Natural killer cell (primary cell): ENCODE measurements at regions not wholly inside any gene's neighbourhood (a gene's known extent, or its start where the extent isn't known, plus 50 kb on each side); places are given as distances from the start of the nearest gene placed in this dataset.

ENCODE experiments used
- ATAC-seq, 3 donors: fragments of 150-1000 bp in 2 of 3; fragments of 200-7000 bp in 1 of 3; cut with Tn5 transposase; 1 replicate in 1 of 3; 2 replicates in 2 of 3; pipeline ENCODE4 v1.10.0; 2021; ENCODE audit warnings: mild to moderate bottlenecking in 2 of 3, moderate library complexity in 2 of 3
- DNase-seq, 2 donors: peaks; one replicate each; pipeline versions ENCODE4 v3.0.0 to v3.0.0-alpha.2; 2013 to 2021; ENCODE audit warnings: mixed read lengths in 1 of 2
- H3K27ac ChIP-seq: one replicate; pipeline ENCODE4 v1.5.1; 2013; ENCODE audit warnings: mild to moderate bottlenecking, low read length
- H3K27me3 ChIP-seq: one replicate; pipeline ENCODE4 v1.6.1; 2013; ENCODE audit warnings: low read length; ENCODE audit not compliant: control insufficient read depth, insufficient read depth
- H3K36me3 ChIP-seq: one replicate; pipeline ENCODE4 v1.6.1; 2013; ENCODE audit warnings: low read length; ENCODE audit not compliant: control insufficient read depth, insufficient read depth
- H3K4me1 ChIP-seq: one replicate; pipeline ENCODE4 v1.6.1; 2013; ENCODE audit warnings: low read length; ENCODE audit not compliant: control insufficient read depth, insufficient read depth
- H3K4me3 ChIP-seq: one replicate; pipeline ENCODE4 v1.5.1; 2013; ENCODE audit warnings: low read length
- H3K9me3 ChIP-seq: one replicate; pipeline ENCODE4 v1.6.1; 2013; ENCODE audit warnings: low read length; ENCODE audit not compliant: control insufficient read depth, insufficient read depth
- H3K27ac Mint-ChIP-seq, 2 donors: one replicate each; pipeline ENCODE4 v1.8.0; 2022; ENCODE audit warnings: mild to moderate bottlenecking in 2 of 2, mixed read lengths in 2 of 2, moderate library complexity in 1 of 2
- H3K27me3 Mint-ChIP-seq, 2 donors: one replicate each; pipeline ENCODE4 v1.8.0; 2022; ENCODE audit warnings: low read depth in 2 of 2, mixed read lengths in 2 of 2
- H3K36me3 Mint-ChIP-seq: one replicate; pipeline ENCODE4 v1.8.0; 2022; ENCODE audit warnings: mixed read lengths
- H3K4me1 Mint-ChIP-seq, 2 donors: one replicate each; pipeline ENCODE4 v1.8.0; 2022; ENCODE audit warnings: mixed read lengths in 2 of 2
- H3K4me3 Mint-ChIP-seq: one replicate; pipeline ENCODE4 v1.8.0; 2022; ENCODE audit warnings: mild to moderate bottlenecking, moderate library complexity, mixed read lengths
- H3K9me3 Mint-ChIP-seq, 2 donors: one replicate each; pipeline ENCODE4 v1.8.0; 2022; ENCODE audit warnings: mixed read lengths in 2 of 2
- CTCF ChIP-seq: fragments of 200-600 bp; IDR thresholded peaks from one replicate; pipeline ENCODE4 v1.8.0; 2022; ENCODE audit warnings: antibody characterized with exemption
- WGBS: methylation state at CpG from one replicate; pipeline ENCODE4 v1.1.7; 2013; ENCODE audit warnings: missing lambda C conversion rate; ENCODE audit not compliant: insufficient coverage; 5-methylcytosine and 5-hydroxymethylcytosine counted together
- intact Hi-C: fragments of 100-400 bp; cut with micrococcal nuclease; formaldehyde crosslinking; loops from one replicate; pipeline ENCODE4 v1.14.2; 2022

- intact Hi-C loops: no loop called here
These were observed 256.9 kb upstream of the DDX18 start for GRCh38 chr2:117557626-117558025.

GRCh38 chr2:117562654-117563053 lies 251.8 kb upstream of the DDX18 start:
- no peaks in the 10 kb centered on the region for H3K4me1 ChIP-seq
- TF ChIP-seq CTCF: no peak

More at GRCh38 chr2:117557626-117558025, 256.9 kb upstream of the DDX18 start:
- ATAC-seq: no peak
- Mint-ChIP-seq H3K27ac (no peak overlapping the region), H3K36me3 (no peaks in the 10 kb centered on the region), H3K9me3 (peaks cover 6 to 10% of the 10 kb centered on the region in 2 donors), H3K4me3 (no peak overlapping the region), H3K27me3 (no peaks in the 10 kb centered on the region), H3K4me1 (no peaks in the 10 kb centered on the region)
- no peak for DNase-seq
- H3K27me3 ChIP-seq: no peaks in the 10 kb centered on the region
- no peak for TF ChIP-seq CTCF
- WGBS: 77% methylated on average over 3 of the region's 3 CpGs
- no peak overlapping the region for H3K27ac ChIP-seq
- H3K4me1 ChIP-seq: no peaks in the 10 kb centered on the region
- no peaks in the 10 kb centered on the region for H3K9me3 ChIP-seq
- H3K36me3 ChIP-seq: no peaks in the 10 kb centered on the region
- H3K4me3 ChIP-seq: no peak overlapping the region

GRCh38 chr2:117571590-117572349 lies 242.7 kb upstream of the DDX18 start:
- H3K4me1 Mint-ChIP-seq: no peaks in the 10 kb centered on the region
- no peak overlapping the region for H3K27ac Mint-ChIP-seq
- no peaks in the 10 kb centered on the region for H3K27me3 Mint-ChIP-seq
- Histone ChIP-seq H3K4me1 (no peaks in the 10 kb centered on the region), H3K27ac (no peak overlapping the region), H3K4me3 (no peak overlapping the region), H3K27me3 (no peaks in the 10 kb centered on the region), H3K36me3 (no peaks in the 10 kb centered on the region), H3K9me3 (peaks cover 2% of the 10 kb centered on the region)
- ATAC-seq (no peak), DNase-seq (no peak)
- TF ChIP-seq CTCF: no peak
- H3K9me3 Mint-ChIP-seq: peaks cover 10 to 11% of the 10 kb centered on the region in 2 donors
- intact Hi-C loops: no loop called here
- no peak overlapping the region for H3K4me3 Mint-ChIP-seq
- H3K36me3 Mint-ChIP-seq: peaks cover 18% of the 10 kb centered on the region
- 62% methylated on average over 3 of the region's 3 CpGs for WGBS

More at GRCh38 chr2:117562654-117563053, 251.8 kb upstream of the DDX18 start:
- ATAC-seq (no peak), DNase-seq (no peak)
- Mint-ChIP-seq H3K27me3 (no peaks in the 10 kb centered on the region), H3K4me3 (no peak overlapping the region), H3K9me3 (peaks cover 4 to 7% of the 10 kb centered on the region in 2 donors), H3K27ac (no peak overlapping the region), H3K36me3 (no peaks in the 10 kb centered on the region), H3K4me1 (no peaks in the 10 kb centered on the region)
- Histone ChIP-seq H3K4me3 (no peak overlapping the region), H3K36me3 (no peaks in the 10 kb centered on the region), H3K27ac (no peak overlapping the region), H3K27me3 (no peaks in the 10 kb centered on the region), H3K9me3 (no peaks in the 10 kb centered on the region)
- 84% methylated on average over 3 of the region's 3 CpGs for WGBS
- intact Hi-C loops: no loop called here

GRCh38 chr2:117587310-117587709 lies 227.2 kb upstream of the DDX18 start:
- no peak for TF ChIP-seq CTCF
- DNase-seq (no peak), ATAC-seq (no peak)
- no peaks in the 10 kb centered on the region for H3K36me3 ChIP-seq
- Mint-ChIP-seq H3K36me3 (peaks cover 10% of the 10 kb centered on the region), H3K27me3 (no peaks in the 10 kb centered on the region), H3K4me1 (no peaks in the 10 kb centered on the region), H3K9me3 (peaks cover 11 to 14% of the 10 kb centered on the region in 2 donors), H3K27ac (no peak overlapping the region), H3K4me3 (no peak overlapping the region)
- no peak overlapping the region for H3K4me3 ChIP-seq
- H3K4me1 ChIP-seq: no peaks in the 10 kb centered on the region
- intact Hi-C loops: no loop called here
- no peak overlapping the region for H3K27ac ChIP-seq
- WGBS: no CpG with 5 or more reads among the region's 4 CpGs
- H3K27me3 ChIP-seq: no peaks in the 10 kb centered on the region
- H3K9me3 ChIP-seq: no peaks in the 10 kb centered on the region
